NCI-H526 treated with DMSO at 0.1 percent for 48 hours (cell line): ENCODE measurements at regions not wholly inside any gene's neighbourhood (a gene's known extent, or its start where the extent isn't known, plus 50 kb on each side); places are given as distances from the start of the nearest gene placed in this dataset.

Source experiments
- DNase-seq: peaks from one replicate; lab custom pipeline; 2025; lab: John Stamatoyannopoulos, UW

DNA sequence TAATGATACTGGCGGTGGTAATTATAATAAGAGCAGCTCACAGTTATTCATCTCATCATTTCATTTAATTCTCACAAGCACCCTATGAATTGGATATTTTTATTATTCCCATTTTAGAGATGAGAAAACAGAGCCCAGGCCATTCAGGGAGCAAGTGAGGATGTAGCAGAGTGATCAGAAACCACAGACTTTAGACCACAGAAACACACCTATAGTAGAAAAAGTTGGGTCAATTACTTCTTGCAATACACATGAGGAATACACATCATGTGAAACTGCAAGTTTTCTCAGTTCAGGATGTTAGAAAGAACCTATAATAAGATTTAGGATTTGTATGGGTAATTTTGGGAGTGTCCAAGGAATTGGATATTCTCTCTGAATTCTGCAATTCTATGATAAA is 278.0 kb downstream of the ADRA2A start:
- no peak for DNase-seq

DNA sequence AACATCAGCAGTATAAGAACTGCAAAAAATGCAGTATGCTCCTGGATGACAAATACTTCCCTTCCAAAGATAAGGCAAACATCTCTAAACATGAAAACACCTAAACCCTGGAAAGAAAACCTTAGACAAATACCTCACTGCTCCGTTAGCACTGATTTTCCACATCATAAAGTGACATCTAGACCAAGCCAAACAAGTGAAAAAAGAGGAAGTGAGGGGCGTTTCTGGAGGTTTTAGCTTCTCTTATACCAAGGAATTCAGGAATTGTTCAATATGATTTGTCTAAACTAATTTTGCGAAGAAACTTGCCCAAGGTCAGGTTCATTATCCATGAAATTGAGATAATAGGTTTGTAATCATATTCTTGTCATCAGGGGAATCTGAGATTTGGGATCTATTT is 279.7 kb downstream of the ADRA2A start:
- DNase-seq = no peak

- no peak for DNase-seq
Observed at GRCh38 chr10:111357859-111358258, 281.0 kb downstream of the ADRA2A start.

DNA sequence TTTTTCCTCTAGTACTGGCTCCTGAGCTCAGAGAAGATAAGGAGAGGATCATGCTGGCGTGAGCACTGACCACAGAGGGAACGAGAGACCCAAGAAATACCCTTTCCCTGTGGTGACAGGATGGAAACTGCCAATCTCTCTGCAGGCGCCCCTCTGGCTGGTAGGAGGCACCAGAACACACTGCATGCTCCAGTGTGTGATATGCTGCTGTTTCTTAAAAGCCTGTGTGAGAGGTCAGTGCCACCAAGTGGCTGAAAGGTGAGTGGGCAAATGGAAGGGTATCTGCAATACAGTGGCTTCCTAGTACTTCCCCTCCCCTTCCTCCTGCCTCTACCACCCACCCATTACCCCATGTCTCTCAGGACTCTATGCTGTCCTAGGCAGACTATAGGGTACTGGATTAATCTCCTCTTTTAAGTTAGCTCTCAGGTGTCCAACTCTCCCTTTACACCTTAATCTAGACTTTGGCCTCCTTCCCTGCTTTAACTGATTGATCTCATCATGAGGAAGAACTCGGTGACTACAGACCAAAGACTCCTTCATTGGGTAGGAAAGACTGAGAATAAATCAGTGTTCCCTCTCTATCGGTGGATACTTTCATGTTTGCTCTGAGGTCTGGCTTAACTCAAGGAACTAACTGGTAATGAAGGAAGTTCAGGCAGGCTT is 283.6 kb downstream of the ADRA2A start:
- DNase-seq = peak; percentile 10

GRCh38 chr10:111367531-111367930 is 290.7 kb downstream of the ADRA2A start:
- no peak for DNase-seq

DNA sequence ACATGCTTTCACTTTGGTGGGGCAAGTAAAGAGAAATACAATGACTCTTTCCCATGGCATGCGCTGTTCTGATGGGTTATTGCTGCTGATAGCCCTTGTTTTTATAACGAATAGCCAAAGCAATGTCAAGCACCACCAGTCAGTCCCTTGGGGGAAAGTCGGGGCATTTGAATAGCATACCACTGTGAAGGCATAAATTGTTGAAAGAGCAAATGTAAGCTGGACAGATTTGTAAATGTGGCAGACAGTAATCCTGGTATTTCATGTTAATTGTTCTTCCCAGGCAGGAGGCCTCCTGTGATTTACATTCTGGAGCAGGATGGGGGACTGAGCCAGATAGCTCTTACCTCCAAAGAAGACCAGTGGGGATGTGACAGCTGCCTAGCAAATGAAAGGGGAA is 293.3 kb downstream of the ADRA2A start:
- DNase-seq = no peak

DNA sequence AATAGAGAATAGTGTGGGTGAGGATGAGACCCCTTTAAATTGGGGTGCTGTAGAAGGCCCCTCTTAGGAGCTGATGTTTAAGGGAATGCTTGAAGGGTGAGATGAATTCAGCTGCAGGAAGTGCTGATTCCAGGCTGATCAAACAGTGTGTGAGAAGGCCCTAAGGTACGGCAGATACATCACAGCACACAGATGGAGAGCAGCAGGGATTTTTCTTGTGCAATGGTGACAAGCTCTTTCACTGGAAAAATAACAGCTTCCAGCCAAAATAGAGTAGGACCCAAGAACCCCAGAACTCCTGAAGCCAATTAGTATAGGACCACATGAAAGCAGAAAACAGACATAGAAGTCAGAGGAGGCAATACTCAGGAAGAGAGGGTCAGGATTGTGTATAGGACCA is 296.9 kb downstream of the ADRA2A start:
- no peak for DNase-seq

DNA sequence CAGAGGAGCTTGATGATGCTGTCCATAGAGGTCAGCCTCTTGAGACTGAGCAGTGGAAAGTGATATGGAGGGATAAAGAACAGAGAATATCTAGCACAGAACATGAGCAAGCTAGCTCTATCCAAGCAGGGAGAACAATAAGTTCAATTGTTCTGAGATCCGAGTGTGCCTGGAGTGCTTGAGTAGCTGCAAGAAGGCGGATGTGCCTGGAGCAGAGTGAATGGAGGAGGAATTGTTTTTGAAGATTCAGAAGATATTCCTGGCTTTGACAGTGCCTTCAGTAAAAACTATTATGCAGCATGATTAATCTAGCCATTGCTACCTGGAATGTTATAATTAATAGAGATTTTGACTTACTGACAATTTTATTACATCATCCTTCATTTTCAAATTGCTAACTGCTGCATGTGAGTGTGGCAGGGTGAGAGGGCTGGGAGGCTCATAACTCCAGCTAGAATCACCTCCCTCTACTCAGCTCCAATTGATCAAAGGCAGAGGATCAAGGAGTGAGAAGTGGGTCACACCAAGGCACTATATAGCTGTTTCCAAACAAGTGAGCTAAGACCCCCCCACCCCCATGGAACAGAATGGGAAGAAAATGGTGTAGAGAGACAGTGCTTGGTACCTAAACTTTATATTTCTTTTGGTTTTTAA is 302.8 kb downstream of the ADRA2A start:
- DNase-seq = no peak

- DNase-seq = no peak
Observed at GRCh38 chr10:111384556-111384955, 307.7 kb downstream of the ADRA2A start.

- no peak for DNase-seq
Observed at GRCh38 chr10:111390813-111391563, 314.2 kb downstream of the ADRA2A start.

GRCh38 chr10:111392159-111392558 is 315.3 kb downstream of the ADRA2A start:
- no peak for DNase-seq

GRCh38 chr10:111392910-111393309 is 316.1 kb downstream of the ADRA2A start:
- no peak for DNase-seq

DNA sequence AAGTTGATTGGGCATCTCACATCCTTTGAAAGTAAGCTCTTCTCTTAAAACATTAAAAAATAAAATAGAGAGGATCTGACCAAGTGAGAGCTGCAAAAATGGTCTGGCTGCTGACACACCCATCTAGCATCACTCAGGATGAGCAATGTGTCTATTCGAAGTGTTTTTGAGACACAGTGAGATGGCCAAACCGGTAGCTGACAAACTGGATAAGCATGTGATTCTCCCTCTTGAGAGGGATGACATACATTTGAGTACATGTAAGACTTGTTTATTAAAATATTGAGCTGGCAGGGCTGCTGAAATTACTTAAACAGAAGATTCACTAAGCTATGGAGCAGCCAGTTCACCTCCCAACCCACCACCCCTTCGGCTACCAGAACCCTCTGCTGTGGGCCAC is 333.9 kb downstream of the ADRA2A start:
- no peak for DNase-seq

GRCh38 chr10:111425459-111425858 is 348.6 kb downstream of the ADRA2A start:
- no peak for DNase-seq

GRCh38 chr10:111429288-111430028 is 352.6 kb downstream of the ADRA2A start:
- DNase-seq = no peak

DNA sequence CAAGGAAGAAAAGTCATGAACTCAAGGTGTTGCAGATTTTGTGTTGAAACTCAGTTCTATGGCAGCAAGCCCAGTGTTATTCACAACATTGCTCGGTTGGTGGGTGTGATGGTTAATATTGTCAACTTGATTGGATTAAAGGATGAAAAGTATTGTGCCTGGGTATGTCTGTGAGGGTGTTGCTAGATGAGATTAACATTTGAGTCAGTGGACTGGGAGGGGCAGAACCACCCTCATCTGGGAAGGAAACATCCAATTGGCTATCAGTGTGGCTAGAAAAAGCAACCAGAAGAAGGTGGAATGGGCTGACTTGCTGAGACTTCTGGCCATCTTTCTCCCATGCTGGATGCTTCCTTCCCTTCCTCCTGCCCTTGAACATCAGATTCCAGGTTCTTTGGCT is 353.2 kb downstream of the ADRA2A start:
- no peak for DNase-seq

GRCh38 chr10:111432588-111432987 is 355.8 kb downstream of the ADRA2A start:
- no peak for DNase-seq

DNA sequence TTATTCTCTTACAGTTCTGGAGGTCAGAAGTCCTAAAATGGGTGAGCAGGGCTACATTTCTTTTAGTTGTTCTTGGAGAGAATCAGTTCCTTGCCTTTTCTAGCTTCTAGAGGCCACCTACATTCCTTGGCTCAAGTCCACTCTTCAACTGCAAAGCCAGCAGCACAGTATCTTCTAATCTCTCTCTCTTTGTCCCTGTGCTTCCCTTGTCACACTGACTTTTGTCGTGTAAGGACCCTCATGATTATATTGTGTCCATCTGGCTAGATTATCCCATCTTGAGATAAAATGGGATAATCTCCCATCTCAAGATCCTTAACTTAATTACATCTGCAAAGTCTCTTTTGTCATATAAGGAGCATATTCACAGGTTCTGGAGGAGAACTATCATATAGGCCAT is 359.0 kb downstream of the ADRA2A start:
- no peak for DNase-seq

- DNase-seq = no peak
Observed at GRCh38 chr10:111439034-111439842, 362.4 kb downstream of the ADRA2A start.

DNA sequence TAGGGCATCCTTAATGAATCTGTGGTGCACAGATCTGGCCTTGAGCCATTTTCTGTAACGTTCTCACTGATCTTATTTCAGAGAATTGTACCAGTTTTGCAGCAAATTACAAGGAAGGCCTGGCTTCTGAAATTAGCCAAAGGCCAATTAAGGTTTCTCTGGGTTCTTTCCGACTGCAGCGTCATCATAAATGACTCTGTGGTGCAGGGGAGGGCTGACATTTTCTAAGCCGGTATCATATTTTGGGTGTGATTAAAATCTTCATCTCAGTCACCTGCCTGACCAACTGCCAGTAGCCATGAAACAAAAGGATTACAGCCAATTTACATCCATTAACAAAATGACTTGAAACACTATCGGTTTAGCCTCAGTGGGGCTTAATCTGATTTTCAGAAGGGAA is 363.7 kb downstream of the ADRA2A start:
- DNase-seq = no peak

- DNase-seq = no peak
Observed at GRCh38 chr10:111445667-111446066, 368.8 kb downstream of the ADRA2A start.

- no peak for DNase-seq
Observed at GRCh38 chr10:111446966-111447365, 370.1 kb downstream of the ADRA2A start.
